ENCODE measurements at regions not wholly inside any gene's neighbourhood (a gene's known extent, or its start where the extent isn't known, plus 50 kb on each side); places are given as distances from the start of the nearest gene placed in this dataset.

GRCh38 chr16:11447272-11447671, 102.0 kb downstream of the RMI2 start:
- no peak for DNase-seq

GRCh38 chr16:11447836-11448235, 102.6 kb downstream of the RMI2 start:
- DNase-seq = no peak

- no peak for DNase-seq
Observed at GRCh38 chr16:11448796-11449416, 103.6 kb downstream of the RMI2 start.

- DNase-seq = no peak
Observed at GRCh38 chr16:11449716-11450115, 104.5 kb downstream of the RMI2 start.

- DNase-seq = no peak
Observed at GRCh38 chr16:11450136-11450535, 104.9 kb downstream of the RMI2 start.

- no peak for DNase-seq
Observed at GRCh38 chr16:11452298-11452697, 107.0 kb downstream of the RMI2 start.

GRCh38 chr16:11452746-11453389, 107.6 kb downstream of the RMI2 start:
- peak; percentile 17 for DNase-seq

GRCh38 chr16:11456741-11457140, 111.5 kb downstream of the RMI2 start:
- no peak for DNase-seq

GRCh38 chr16:11459722-11460121, 114.5 kb downstream of the RMI2 start:
- no peak for DNase-seq

- no peak for DNase-seq
Observed at GRCh38 chr16:11460820-11461594, 115.7 kb downstream of the RMI2 start.

GRCh38 chr16:11461595-11461990, 116.3 kb downstream of the RMI2 start:
- DNase-seq = no peak

- DNase-seq = no peak
Observed at GRCh38 chr16:11462036-11462435, 116.8 kb downstream of the RMI2 start.

GRCh38 chr16:11462861-11463260, 117.6 kb downstream of the RMI2 start:
- no peak for DNase-seq

GRCh38 chr16:11464241-11464640, 119.0 kb downstream of the RMI2 start:
- DNase-seq = no peak

GRCh38 chr16:11465675-11466074, 120.4 kb downstream of the RMI2 start:
- no peak for DNase-seq

GRCh38 chr16:11470676-11471415, 115.9 kb downstream of the LITAF start:
- DNase-seq = no peak

GRCh38 chr16:11471548-11471947, 115.2 kb downstream of the LITAF start:
- no peak for DNase-seq

GRCh38 chr16:11472410-11472809, 114.3 kb downstream of the LITAF start:
- no peak for DNase-seq

GRCh38 chr16:11472851-11473250, 113.9 kb downstream of the LITAF start:
- no peak for DNase-seq

- DNase-seq = no peak
Observed at GRCh38 chr16:11473728-11474127, 113.0 kb downstream of the LITAF start.

- DNase-seq = no peak
Observed at GRCh38 chr16:11474617-11475291, 112.0 kb downstream of the LITAF start.

GRCh38 chr16:11475896-11476630, 110.7 kb downstream of the LITAF start:
- DNase-seq = no peak
